ENCODE measurements at regions not wholly inside any gene's neighbourhood (a gene's known extent, or its start where the extent isn't known, plus 50 kb on each side); places are given as distances from the start of the nearest gene placed in this dataset.

- intact Hi-C loops (cut with micrococcal nuclease), result no loop called here
These were observed 689.4 kb upstream of the FANCL start for GRCh38 chr2:58930537-58930936.

DNA sequence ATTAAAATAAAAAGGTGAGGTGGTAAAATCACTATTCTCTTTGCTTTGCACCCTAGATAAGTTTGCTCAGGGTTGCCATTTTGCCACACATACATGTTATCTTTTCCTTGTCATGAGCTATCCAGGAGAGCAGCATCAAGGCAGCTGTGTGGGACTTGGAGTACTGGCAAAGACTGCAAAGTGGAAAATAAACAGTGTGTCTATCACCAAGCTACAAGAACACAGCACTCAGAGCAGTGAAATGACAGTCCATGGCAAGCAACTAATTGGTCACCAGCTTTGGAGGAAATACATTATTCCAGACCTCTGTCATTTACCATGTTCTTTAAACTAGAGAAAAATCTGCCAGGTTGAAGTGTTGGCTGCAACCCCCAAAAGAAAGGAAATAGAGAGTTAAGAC is 687.8 kb upstream of the FANCL start:
- intact Hi-C loops (cut with micrococcal nuclease), result no loop called here

DNA sequence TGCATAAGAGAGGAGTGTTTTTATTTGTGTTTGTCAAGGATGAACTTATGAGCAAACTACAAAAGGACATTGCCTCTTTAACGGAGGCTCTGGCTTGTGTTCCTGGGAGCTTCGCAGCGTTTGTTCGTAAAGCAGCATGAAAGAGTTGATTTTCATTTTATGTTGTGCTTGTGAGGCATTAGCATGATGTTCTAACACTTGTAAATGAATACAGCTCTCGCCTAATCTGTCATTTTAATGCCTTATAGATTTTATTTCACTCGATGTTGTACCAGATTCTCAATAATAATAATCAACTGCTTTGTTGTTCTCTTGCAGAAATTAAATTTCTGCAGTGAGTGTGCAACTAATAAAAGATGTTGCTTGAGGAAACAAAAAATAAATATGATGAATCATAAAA is 687.3 kb upstream of the FANCL start:
- intact Hi-C loops (cut with micrococcal nuclease), result no loop called here

DNA sequence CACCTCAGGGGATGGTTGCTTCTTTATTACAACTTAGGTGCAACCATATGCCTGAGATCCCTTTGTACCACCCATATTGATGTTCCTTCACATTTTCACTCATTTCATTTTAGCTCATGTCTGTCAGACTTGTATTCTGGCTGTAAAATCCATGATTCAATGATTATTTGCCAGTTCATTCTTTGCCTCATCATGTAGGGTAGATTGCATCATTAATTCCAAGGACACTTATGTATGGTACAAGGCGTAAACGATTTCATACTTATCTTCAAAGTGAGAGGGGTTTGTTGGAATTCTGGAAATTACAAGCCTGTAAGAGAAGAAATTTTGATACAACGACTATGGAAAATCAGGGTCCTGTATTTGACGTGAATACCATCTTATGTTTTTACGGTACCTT is 685.0 kb upstream of the FANCL start:
- intact Hi-C loops (cut with micrococcal nuclease), result no loop called here

GRCh38 chr2:58925676-58926081 is 684.6 kb upstream of the FANCL start:
- intact Hi-C loops (cut with micrococcal nuclease), result no loop called here

DNA sequence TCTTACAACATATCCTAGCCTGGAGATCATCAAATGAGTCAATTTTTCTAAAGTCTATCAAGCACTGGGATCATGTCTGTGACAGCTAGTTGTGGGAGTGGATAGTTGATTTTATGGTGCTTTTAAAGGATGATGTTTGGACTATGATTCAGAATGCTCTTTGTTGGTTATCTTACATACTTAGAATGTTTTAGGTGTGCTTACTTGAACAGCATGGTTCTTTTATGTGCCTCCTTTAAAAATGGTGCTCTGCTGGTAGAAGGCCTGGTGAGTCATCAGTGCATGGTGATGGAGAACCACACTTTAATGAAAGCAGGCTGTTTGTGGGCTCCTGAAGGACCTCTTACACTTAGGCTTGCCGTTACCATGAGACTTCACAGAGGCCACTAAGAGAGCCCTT is 682.7 kb upstream of the FANCL start:
- intact Hi-C loops (cut with micrococcal nuclease), result no loop called here

DNA sequence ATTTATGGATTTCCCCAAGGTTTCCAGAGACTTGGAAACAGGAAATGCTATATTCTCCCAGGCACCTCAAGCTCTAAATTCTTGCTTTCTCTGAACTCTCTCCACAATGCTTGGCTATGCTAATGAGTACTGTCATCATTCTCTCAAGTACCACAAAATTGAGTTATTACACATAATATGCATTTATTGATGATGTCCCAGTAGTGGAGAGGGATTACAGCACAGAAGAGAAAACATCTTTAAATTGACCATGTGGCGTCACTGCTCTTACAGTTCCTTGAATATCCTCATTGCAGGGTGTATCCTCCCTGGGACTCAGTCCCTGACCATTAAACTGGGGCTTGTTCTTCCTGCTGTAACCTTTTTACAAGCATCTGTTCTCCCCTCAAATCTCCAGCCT is 681.1 kb upstream of the FANCL start:
- intact Hi-C loops (cut with micrococcal nuclease), result no loop called here

DNA sequence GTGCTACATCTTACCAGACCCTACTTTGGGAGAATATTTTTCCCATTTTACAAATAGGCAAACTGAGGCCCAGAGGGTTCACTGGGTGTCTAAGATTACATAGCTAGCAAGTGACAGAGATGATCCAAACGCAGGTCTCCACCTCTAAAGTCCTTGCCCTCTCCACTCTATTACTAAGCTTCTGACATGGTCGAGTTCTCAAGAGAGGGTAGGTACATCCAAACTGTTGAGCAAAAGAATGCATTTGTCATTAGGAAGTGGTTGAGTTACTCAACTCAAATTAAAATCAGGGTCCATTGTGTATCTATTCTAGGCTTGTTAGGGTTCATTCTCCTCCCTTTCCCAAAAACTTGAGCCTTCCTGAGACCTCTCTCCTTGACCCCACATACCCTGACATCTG is 680.6 kb upstream of the FANCL start:
- intact Hi-C loops (cut with micrococcal nuclease), result no loop called here

DNA sequence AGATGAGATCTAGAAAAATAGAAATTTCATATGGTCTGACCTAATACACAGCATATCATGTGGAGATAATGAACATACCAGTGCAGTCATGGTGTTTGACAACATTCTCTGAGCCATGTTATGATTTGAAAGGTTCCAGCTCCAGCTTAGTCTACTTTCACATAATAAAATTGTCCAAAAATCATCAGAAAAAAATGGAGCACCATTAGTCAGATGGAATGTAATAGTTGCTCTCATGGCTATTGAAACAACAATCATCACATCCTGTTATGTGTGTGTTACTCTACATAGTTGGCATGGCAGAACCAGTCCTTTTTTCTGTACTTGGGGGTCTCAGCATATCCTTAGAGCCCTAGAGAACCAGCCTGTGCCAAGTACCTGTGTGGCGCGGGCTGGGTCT is 678.9 kb upstream of the FANCL start:
- intact Hi-C loops (cut with micrococcal nuclease), result no loop called here

GRCh38 chr2:58919316-58919715 is 678.2 kb upstream of the FANCL start:
- intact Hi-C loops (cut with micrococcal nuclease), result no loop called here

DNA sequence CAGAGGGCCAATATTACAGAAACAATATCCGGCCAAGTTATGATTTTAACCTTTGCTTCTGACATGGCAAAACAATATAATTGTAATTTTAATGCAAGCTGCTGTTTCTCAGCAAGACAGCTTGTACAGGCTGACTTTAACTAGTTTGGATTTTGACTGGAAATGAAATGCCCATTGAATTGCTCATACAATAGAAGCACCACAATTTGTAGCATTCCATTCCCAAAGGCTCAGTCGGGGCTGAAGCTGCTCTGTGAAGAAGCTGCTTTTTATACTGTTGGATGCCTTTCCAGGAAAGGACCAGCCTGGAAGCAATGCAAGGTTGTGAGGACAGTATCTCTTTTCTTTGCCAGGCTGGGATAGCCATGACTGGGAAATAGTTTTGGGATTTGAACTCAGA is 677.0 kb upstream of the FANCL start:
- intact Hi-C loops (cut with micrococcal nuclease), result no loop called here

GRCh38 chr2:58917596-58917995 is 676.5 kb upstream of the FANCL start:
- intact Hi-C loops (cut with micrococcal nuclease), result no loop called here

DNA sequence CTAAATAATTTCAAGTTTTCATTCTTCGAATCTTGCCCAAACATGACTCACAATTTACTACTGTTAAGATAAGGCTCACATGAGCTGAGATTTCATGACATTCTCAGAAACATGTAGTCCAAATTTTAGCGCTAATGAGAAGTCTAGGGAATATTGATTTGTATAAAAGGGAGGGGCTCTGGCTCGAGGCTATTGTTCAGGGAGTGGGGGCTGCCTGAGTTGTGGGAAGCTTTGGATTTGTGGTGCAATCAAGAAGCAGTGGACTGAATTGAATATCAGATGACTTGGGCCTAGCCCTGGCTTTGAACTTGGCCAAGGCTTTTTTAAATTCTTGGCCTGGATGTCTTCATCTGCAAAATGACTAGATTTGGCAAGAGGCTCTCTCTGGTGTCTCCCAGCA is 674.9 kb upstream of the FANCL start:
- intact Hi-C loops (cut with micrococcal nuclease), result no loop called here

DNA sequence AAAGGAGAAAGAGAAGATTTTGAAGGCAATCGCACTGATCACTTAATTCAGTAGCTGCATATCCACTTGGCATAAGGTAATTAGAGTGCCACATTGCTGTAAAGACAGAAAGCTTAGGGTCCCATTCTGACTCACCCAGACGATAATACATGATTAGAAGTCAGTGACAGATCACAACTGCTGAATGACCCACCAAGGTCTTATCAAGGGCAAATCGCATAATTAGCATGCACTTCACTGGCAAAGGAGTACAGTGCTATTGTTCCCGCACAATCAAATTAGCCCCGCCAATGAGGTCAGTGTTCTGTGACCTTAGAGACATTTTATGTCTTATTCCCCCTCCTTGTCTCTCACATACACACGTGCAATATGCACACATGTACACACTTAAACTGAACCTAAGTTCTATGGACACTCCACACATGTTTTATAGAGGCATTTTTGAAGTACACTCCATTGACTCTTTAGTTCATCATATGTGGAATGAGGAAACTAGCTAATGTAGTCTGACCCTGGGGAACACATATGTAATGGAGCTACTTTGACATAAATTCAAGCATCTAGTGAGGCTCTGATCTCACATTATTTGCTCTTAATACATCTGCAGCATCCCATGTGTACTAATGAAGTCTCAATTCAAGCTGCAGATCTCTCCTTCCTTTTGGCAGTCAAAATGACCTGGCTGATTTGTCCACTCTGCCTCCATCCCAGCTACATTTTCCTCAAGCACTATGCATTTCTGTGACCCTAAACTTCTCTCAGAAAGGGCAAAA is 673.8 kb upstream of the FANCL start:
- intact Hi-C loops (cut with micrococcal nuclease), result no loop called here

GRCh38 chr2:58913082-58913726 is 672.1 kb upstream of the FANCL start:
- intact Hi-C loops (cut with micrococcal nuclease), result no loop called here

GRCh38 chr2:58911877-58912276 is 670.8 kb upstream of the FANCL start:
- intact Hi-C loops (cut with micrococcal nuclease), result no loop called here

DNA sequence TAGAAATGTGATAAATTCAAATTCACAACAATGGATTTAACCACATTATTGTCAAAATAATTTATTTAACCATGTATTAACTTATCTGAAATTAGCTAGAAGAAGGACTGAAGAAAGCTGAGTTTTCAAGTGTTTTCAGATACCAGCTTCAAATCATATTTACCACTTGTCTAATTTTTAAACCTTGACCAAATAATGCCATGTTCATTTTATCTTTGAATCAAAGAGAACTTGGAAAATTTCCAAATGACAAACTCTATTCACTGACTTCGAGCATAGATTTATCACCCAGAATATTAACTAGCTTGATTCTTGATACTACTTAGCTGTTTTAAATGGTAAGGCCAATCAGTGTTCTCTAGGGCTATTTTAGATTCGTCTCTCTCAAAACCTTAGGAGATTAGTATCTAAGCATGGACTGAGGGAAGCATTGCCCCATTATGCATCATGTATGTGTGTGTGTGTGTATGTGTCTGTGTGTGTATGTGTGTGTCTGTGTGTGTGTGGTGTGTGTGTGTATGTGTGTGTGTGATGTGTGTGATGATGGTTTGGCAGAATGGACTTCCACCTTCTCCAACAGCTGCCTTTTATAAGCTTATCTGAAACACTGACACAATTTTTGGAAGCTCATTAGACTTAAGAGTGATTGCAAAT is 667.5 kb upstream of the FANCL start:
- intact Hi-C loops (cut with micrococcal nuclease), result no loop called here

DNA sequence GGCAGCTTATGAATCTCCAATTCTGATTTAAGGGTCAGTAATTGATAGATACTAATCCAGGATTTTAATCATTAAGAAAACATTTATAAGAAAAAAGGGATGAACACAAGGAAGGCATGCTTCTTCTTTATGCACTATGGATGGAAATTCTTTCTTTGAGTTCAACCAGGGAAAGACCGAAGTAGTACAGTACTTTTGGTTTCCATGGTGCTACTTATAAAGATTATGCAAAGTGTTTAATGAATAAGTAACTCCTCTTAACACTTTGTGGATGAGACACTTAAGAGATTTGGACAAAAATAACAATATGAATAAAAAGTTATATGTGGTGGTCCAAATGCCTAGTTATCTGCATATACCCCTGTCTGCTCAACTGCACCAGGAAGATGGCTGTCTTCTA is 666.5 kb upstream of the FANCL start:
- intact Hi-C loops (cut with micrococcal nuclease), result no loop called here

DNA sequence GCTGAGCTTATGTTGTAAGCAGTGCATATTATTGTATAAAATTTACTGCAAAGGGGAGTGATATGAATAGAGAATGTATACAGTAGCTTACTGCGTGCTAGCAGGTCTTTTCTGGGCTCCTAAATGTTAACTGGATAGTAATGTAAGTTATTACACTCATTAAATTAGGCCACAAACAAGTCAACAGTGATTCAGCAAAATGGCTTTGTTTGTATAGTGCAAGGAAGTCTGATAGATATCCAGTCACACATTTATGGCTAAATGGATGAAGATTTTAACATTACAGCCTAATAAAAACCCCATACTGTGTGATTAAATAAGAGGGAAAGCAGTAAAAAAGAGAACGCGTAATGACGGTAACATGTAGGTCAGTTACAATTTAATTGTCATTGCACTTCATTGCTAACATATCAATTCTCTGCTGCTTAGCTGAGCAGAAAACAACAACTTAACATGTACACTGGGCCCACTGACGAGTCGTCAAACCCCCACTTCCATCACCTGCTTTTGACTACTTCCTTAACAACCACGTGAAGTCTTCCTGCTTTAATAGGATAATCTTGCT is 665.0 kb upstream of the FANCL start:
- intact Hi-C loops (cut with micrococcal nuclease), result no loop called here

DNA sequence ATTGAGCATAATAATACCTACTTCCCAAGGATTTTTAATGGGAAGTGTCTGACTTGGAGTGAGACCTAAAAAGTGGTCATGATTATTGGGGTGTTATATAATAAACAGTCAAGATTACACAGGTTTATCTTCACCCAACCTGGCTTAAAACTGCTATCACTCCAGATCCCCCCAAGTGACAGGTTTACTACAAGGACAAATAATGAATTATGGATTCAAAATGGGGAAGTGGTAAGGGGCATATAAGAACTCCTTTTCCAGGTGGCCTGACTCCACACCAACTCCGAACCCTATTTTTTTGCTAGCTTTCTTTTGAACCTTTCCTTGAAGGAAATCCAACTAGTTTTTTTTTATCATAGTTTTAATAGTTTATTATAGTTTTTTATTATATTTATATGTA is 663.0 kb upstream of the FANCL start:
- intact Hi-C loops (cut with micrococcal nuclease), result no loop called here

DNA sequence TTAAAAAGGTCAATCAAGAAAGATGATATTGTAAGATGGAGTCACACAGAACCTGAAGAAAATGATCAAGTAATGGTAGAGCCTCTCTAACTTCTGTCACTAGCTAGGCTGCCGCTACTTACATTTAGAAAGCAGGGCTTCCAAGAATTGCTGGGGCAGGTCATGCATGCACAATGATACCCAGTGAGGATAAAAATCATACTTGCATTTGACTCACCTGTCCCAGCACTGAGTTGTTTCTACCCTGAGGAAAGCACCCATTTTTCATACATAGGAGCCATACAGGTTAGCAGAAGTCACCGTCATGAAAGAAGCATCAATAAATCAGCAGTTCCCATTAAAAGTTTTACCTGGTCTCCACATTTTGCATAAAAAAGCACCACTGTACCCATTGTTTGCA is 662.3 kb upstream of the FANCL start:
- intact Hi-C loops (cut with micrococcal nuclease), result no loop called here

GRCh38 chr2:58900246-58901027 is 659.3 kb upstream of the FANCL start:
- intact Hi-C loops (cut with micrococcal nuclease), result no loop called here
